Activated T-helper 1 cell treated with anti-CD3 and anti-CD28 coated beads, Interleukin-2, amount 50 U/mL, for 16 hours (primary cell): ENCODE measurements at regions not wholly inside any gene's neighbourhood (a gene's known extent, or its start where the extent isn't known, plus 50 kb on each side); places are given as distances from the start of the nearest gene placed in this dataset.

Source experiments
- DNase-seq, 2 donors: peaks; one replicate each; pipeline ENCODE4 v3.0.0-alpha.2; 2020; ENCODE audit warnings: low read depth in 1 of 2, low spot score in 1 of 2

DNA sequence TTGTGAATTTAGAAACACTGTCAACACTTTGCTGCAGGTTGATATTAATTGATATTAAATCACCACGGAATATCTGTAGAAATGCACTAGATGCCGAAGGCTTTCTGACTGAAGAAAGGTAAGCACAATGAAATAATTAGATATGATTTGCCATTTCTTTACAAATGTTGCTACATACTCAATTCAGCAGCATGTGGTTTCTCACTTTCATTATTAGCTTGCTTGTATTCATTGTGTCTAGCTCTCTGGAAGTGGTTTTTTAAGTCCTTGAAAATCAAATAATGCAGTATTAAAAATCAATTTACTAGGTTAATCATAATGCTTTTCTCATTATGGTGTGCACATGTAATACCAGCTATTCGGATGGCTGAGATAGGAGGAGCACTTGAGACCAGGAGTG is 231.3 kb upstream of the MARCKS start:
- DNase-seq, result no peak

- no peak for DNase-seq
Measured at GRCh38 chr6:113626475-113626874, 230.7 kb upstream of the MARCKS start.

- DNase-seq, result no peak
Measured at GRCh38 chr6:113627480-113627879, 229.7 kb upstream of the MARCKS start.

DNA sequence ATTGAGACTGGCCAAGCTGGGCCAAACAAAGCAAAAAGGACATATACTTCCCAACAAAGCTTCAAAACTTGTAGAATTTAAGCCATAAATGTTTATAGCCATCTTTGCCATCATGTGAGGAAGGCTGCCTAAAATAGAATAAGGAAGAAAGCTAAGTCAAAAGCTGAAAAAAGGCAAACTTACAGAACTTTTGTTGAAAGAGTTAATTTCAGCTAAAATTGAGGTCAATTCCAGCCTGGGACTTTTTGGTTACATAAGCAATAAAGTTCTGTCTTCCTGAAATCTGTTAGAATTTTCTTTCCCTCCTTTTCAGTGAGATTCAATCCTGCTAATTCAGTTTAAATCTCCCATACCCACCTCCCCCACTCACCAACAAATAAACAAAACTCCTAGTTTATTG is 227.9 kb upstream of the MARCKS start:
- no peak for DNase-seq

GRCh38 chr6:113629975-113630737 is 227.0 kb upstream of the MARCKS start:
- no peak for DNase-seq

GRCh38 chr6:113630738-113631535 is 226.2 kb upstream of the MARCKS start:
- no peak for DNase-seq

GRCh38 chr6:113631666-113632065 is 225.5 kb upstream of the MARCKS start:
- no peak for DNase-seq

DNA sequence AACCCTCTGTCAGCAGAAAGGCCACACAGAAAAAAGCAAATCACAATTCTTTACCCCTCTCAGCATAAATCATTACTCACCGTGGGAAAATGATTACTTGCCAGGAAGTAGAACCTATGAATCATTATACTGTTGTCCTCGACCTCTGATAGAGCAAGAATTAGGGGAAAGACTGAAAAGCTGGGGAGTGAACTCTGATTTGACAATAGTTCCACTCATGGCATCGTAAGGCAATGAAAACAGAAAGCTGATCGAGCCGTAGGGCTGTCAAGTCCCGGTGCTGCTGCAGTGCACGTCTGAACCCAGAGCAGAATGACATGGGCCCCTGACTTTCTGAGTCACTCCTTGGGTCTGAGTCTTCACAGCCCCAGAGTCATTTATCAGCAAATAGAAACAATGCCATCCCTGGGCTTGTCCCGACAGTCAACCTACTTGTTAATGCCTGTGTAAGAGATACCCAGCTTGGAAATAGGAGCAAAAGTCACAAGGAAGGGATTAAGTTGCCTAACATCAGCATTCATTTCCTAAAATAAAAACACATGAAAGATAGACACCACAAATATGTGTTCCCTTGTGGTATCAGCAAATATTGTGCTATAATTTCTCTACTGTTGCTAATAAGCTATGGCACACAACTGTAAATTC is 224.8 kb upstream of the MARCKS start:
- DNase-seq, result peak in 1 of 2 donors; percentile 9

DNA sequence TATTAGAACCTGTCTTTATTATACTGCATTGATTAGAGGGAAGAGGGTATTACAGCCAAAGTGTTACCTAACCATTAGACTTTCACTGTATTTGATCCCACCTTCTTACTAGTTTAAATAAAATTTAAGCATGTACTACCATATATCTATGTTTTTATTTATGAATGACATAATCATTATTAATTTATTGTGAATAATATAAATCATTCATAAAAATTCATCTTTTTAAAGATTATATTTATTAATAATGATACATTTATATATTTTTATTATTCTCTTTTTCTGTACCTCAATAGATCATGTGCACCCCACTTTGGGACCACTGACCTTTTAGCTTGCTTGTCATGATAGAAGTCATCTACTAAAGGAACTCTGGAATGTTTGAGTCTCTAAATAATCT is 223.5 kb upstream of the MARCKS start:
- no peak for DNase-seq

- DNase-seq, result no peak
Measured at GRCh38 chr6:113634352-113635163, 222.6 kb upstream of the MARCKS start.

DNA sequence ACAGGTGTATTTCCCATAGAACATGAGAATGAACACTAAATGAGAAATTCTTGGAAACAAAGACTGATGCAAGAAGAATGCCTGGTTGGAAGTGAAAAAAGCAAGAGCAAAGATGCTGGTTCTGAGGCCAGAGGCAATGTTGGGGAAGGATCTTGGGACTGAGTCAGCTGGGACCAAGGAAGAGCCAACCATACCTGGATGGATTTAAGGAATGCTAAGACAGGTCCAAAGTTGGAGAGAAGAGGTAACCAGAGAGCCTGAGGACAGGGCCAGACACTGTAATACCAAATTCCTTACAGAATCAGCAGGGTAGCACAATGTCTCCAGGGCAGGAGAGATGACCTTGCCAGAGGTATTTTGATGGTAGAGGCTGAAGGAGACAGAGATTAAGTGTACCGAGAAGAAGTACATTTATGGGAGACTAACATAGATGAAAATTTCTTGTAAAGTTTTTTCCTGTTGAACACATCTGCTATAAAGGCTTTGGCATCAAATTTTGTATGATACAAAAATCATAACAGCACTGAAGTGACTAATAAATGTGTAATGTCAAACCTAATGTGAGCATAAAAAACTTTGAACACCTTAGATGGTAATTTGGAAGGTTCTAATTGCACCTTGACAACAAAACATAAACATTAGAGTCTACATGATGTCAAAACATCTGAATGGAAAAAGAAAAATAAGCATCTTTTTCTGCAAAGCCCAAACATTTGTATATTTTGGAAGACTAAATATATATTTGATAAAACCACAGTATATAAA is 221.7 kb upstream of the MARCKS start:
- DNase-seq, result no peak

- DNase-seq, result no peak
Measured at GRCh38 chr6:113636357-113636824, 220.8 kb upstream of the MARCKS start.

- no peak for DNase-seq
Measured at GRCh38 chr6:113640051-113640450, 217.1 kb upstream of the MARCKS start.

DNA sequence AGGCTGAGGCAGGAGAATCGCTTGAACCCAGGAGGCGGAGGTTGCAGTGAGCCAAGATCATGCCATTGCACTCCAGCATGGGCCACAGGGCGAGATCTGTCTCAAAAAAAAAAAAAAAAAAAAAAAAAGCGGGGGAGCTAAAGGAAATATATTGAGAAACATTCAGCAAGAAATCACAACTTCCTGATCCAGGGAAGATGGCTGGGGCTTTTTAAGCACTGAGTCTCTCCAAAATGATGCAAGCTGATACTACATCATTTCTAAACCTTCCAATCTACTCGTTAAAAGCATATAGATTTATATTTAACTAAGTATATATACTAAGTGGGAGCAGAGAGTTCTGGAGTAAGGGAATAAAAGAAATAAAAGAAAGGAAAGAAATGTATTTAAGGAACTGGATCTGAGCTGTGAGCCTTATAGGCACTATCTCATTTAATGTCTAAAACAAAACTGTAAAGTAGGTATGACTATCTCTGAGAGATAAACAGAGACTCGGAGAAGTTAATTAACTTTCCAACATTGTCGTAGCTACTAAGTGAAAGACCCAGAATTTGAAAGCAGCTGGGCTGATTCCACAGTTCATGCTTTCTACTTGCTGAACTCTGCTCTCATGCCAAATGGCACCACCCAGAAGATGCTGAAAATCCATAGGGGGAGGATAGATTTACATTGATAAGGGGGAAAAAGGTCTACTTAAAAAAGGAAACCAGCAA is 215.0 kb upstream of the MARCKS start:
- no peak for DNase-seq

DNA sequence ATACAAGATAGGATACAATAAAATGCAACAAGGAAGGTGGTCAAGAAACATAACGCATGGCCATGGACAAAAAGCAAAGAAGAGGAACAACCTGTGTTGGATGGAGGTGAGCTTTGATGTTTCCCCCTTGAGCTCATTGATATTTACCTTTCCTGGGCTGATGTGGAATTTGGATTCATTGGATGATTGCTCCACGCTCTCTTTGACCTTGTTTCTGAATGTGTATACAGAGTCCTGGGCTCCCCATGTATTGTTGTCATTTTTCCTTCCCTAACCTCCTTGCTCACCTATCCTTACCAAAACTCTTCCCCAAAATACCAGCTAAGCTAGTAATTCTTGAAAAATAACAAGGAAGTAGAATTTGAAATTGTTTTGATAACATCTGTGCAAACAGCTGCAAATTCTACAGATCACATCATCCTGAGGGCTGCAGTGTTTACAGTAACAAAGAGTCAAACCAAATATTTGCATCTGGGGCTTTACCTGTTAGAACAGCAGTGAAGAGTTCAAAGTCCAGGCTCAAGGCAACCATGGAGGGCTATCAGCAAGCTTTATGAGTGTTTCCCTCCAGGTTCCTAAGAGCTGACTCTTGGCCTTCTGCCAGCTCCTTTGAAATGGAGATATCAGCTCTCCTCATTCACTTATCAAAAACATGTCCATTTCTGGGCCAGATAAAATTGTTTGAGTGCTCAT is 214.3 kb upstream of the MARCKS start:
- DNase-seq, result no peak

DNA sequence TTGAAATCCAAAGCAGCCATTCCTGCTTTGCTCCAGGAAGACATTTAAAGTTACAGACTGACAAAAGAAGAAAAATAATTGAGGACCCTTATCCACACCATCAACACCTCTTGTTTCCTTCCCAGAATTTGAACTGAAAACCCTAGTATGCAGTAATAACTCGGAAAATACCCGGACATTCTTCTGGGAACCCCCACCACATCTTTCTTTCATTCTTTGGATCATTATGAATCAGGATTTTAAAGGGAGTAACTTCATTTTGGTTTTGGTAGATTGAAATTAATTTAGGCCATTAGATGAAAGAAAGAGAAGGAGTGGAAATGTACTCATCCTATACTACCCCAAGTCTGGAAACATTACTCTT is 213.8 kb upstream of the MARCKS start:
- DNase-seq, result no peak

GRCh38 chr6:113644861-113645575 is 212.1 kb upstream of the MARCKS start:
- no peak for DNase-seq

DNA sequence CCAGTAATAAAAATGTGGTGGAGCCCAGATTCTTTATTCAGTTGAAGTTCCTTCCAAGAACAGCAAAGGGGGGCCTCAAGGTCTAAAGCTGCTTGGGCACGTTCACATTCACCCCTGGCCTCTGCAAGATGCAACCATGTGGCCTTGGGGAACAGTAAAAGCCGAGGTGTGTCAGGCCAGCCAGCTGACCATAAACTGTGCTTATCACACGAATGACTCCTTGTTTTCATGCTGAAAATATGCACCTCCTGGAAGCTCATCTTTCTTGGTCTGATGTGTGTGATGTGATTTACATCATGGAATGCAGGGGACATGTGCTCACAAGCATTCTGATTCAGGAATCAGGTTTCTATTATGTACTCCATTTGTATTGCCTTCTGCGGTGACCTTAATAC is 211.6 kb upstream of the MARCKS start:
- DNase-seq, result no peak

- DNase-seq, result no peak
Measured at GRCh38 chr6:113645986-113646385, 211.2 kb upstream of the MARCKS start.
